B cell (primary cell): ENCODE measurements at regions not wholly inside any gene's neighbourhood (a gene's known extent, or its start where the extent isn't known, plus 50 kb on each side); places are given as distances from the start of the nearest gene placed in this dataset.
"Not testable (repeated sequence)": the region's sequence is repeated elsewhere in the genome, so short reads cannot be mapped to it uniquely, and the experiment has no call there.

Experiments
- CTCF ChIP-seq: fragments of 200-600 bp; IDR thresholded peaks from one replicate; pipeline ENCODE4 v1.8.0; 2022; ENCODE audit warnings: antibody characterized with exemption, mild to moderate bottlenecking
- EZH2 ChIP-seq: IDR thresholded peaks from 2 replicates; pipeline ENCODE4 v1.6.1; 2012; ENCODE audit warnings: borderline replicate concordance, low read depth, mild to moderate bottlenecking, moderate library complexity, low read length; ENCODE audit not compliant: insufficient read depth, poor library complexity, severe bottlenecking

DNA sequence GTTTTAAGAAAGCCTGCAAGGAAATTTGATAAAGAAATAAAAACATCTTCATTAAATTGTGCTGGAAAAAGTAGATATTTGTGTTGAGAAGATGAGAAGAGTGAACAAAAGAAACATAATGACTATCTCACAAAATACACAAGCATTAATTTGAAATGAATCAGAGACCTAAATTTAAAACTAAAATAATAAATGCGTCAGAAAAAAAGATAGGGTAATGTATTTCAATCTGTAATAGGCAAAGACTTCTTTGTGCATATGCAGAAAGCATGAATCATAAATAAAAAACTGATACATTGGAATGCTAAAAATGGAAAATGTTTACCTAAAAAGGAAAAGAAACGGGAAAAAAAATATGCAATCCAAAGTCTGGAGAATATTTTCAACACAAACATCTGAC lies 278.5 kb upstream of the RAI14 start:
- not testable (repeated sequence) for TF ChIP-seq EZH2, CTCF
